VCaP (cell line): ENCODE measurements at regions not wholly inside any gene's neighbourhood (a gene's known extent, or its start where the extent isn't known, plus 50 kb on each side); places are given as distances from the start of the nearest gene placed in this dataset.

ENCODE experiments used
- H3K27ac ChIP-seq: fragments of 450-650 bp; 2 replicates; pipeline ENCODE4 v1.5.1; 2017
- CTCF ChIP-seq: fragments of 450-650 bp; conservative IDR thresholded peaks from 2 replicates; pipeline ENCODE4 v1.5.1; 2017; ENCODE audit warnings: mild to moderate bottlenecking, moderate library complexity

DNA sequence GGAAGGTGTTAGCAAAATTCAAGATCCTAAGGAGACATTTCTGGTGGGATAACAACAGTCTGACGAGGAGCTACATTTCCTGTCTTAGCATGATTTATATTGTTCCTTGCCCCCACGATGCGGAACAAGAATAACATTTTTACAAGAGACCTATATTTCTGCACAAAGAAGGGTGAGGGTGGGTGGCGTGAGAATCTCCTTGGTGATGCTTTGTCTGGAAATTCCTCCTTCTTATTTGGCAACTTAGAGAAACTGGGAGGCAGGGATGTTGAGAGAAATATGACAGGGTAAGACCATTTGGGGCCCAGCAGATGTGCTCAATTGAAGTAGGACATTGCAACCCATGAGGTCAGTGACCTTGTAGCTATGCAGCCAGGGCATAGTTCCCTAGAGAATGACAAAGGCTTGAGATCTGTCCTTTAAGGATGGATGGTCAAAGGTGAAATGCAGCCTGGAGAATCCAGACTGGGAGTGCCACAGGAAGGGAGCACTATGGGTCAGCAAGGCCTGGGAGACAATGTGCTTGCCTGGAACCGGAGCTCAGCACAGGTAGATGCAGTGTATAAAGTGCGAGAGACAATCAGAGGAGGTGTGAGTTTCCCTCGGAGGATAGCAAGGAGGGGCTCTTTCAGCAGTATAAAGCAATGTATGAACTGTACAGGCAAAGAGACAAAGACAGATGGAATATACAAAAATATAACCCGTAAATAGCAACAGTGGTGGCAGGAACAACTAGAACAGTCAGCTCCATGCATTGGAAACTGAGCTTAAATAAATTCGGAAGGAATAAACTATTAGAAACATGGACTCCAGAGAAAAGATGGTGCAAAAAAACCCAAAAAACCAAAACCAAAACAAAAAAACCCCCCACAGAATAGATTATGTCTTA, 317.6 kb upstream of the TBL1XR1 start:
- no peak for TF ChIP-seq CTCF
- H3K27ac ChIP-seq: no peak overlapping the region

GRCh38 chr3:177515786-177516157, 318.5 kb upstream of the TBL1XR1 start:
- no peak for TF ChIP-seq CTCF
- H3K27ac ChIP-seq: no peak overlapping the region

GRCh38 chr3:177516158-177517011, 319.1 kb upstream of the TBL1XR1 start:
- no peak for TF ChIP-seq CTCF

DNA sequence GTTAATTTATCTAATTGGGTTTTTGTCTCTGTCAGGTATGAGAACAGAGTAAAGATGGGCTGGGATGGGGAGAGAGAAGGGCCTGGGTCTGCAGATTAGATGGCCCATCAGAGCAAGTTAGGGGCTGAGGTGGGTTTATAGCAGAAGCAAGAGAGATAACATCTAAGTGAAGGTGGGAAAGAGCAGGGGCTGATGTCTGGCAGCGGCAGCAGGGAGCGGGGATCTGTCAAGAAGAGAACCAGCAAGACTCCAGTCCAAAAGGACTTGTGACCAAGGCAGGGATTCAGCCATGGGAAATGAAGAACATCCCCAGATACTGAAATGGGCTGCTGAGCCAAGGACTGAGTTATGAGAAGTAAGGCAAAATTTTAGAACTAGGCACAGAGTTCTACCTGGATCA, 320.6 kb upstream of the TBL1XR1 start:
- no peak for TF ChIP-seq CTCF

More at GRCh38 chr3:177516158-177517011, 319.1 kb upstream of the TBL1XR1 start:
- no peak overlapping the region for H3K27ac ChIP-seq

DNA sequence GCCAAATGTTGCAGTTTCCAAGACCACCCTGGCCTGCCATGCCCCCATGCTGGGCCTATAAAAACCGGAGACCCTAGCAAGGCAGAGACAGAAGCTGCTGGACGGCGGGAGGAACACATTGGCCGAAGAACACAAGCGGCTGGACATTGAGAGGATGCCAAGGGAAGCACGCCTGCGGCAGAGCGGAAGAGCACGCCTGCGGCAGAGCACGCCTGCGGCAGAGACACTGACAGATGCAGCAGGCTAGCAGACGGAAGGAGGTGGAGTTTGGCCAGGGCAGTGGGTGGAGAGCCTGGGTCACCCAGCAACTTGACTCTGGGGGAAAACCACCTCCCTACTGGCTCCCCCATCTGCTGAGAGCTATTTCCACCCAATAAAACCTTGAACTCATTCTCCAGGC, 322.3 kb upstream of the TBL1XR1 start:
- no peak for TF ChIP-seq CTCF
- H3K27ac ChIP-seq: no peak overlapping the region; the same call in 1 of the 2 replicates

More for the DNA sequence above, 320.6 kb upstream of the TBL1XR1 start:
- no peak overlapping the region for H3K27ac ChIP-seq

DNA sequence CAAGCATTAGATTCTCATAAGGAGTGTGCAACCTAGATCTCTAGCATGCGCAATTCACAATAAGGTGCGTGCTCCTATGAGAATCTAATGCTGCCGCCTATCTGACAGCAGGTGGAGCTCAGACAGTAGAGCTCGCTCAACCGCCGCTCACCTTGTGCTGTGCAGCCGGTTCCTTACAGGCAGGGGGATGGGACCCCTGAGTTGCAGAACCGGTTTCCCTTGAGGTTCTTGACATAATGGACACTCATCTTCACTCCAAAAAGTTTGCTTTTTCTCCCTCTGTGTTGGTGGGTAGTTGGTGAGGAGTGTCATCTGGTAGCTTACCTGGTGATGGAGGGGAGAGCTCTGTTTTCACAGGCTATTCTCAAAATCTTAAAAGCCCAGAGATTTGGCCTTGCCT, 324.0 kb upstream of the TBL1XR1 start:
- TF ChIP-seq CTCF: peak; percentile 71

GRCh38 chr3:177522051-177522450, 324.8 kb upstream of the TBL1XR1 start:
- no peak for TF ChIP-seq CTCF

More for the DNA sequence above, 324.0 kb upstream of the TBL1XR1 start:
- peak overlapping the region; percentile 38; the same call in 1 of the 2 replicates for H3K27ac ChIP-seq

More at GRCh38 chr3:177522051-177522450, 324.8 kb upstream of the TBL1XR1 start:
- peak overlapping the region; percentile 38; the same call in 1 of the 2 replicates for H3K27ac ChIP-seq
